NCI-H2171 treated with DMSO at 0.1 percent for 48 hours (cell line): ENCODE measurements at regions not wholly inside any gene's neighbourhood (a gene's known extent, or its start where the extent isn't known, plus 50 kb on each side); places are given as distances from the start of the nearest gene placed in this dataset.

Experiments
- DNase-seq: peaks from one replicate; lab custom pipeline; 2025; lab: John Stamatoyannopoulos, UW

DNA sequence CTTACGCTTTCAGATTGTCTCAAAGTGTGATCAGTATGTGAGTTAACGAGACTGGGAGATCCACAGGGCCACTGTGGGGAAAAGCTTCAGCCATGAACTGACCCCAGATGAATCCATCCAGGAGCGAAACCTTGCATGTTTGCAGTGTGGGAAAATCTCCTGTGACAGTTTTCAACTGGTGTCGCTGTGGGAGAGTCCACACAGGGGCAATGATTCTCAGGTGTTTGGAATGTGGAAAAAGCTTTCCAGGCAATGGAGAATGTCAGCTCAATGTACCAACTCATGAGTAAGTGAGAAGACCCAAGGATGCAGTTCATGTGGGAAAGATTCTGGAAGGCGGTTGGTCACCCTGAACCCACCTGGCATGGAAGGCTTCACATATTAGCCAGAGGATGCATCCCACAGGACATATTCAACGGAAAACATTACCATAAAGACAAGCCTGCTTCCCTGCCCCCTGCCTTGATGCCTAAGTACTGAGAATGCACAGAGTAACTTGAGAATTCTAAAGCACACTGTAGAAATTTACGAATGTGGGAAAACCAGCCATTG, 204.1 kb upstream of the BMPER start:
- DNase-seq, result no peak

DNA sequence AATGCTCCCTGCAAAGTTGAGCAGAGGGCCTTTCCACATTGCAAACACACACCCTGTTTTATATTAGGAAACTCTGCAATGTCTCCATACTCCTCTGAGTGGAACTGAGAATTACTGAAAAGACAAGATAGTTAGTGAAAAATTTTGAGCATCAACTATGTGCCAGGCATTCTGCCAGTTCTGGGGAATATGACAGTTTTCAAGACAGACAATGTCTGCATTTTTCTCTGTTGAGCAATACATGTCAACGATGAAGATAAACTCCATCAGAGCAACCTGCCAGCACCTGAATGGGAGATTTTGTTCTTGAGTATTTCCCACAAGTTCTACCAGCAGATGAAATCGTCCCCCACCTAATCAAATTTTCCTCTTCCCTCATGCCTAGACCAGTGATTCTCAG, 203.4 kb upstream of the BMPER start:
- DNase-seq, result no peak

DNA sequence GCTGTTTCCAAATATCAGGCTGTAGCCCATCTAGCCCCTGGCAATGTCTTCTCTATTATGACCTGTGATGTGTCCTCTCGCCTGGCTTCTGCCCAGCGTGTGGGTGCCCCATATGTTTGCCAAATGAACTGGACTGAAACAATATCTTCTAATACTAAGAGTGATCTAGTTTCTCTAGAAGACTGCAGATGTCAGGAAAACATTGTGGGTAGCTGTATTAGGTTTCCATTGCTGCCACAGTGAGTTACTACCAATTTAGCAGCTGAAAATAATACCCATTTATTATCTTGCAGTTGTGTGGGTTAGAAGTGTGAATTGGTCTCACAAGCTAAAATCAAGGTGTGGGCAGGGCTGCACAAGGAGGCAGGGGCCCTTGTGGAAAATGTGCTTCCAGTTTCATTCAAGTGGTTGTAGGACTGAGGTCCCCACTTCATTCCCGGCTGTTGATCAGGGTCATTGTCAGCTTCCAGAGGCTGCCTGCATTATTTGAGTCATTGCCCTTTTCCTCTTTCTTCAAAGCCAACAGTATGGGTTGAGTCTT, 202.8 kb upstream of the BMPER start:
- peak; percentile 34 for DNase-seq

DNA sequence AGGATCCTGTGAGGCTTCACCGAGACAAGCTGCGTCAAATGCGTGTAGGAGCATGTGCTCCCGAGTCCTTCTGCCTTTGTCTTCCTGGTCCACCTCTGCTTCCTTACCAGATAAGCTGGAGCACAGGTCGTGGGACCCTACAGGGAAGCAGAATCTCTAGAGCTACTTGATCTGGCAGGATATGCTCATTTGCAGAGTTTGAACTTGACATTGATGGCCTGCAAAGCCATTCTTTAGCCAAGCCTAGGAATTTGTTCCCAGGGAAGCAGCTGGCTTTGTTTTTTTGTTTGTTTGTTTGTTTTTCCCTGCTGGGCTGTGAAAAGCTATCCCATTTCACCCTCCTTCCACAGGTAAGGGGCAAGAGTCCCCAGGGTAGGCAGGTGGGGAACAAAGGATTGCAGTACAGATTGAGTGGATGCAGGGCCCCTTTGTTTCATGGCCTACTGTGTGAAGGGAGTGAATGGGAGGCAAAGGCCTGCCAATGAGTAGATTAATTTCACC, 200.0 kb upstream of the BMPER start:
- no peak for DNase-seq

DNA sequence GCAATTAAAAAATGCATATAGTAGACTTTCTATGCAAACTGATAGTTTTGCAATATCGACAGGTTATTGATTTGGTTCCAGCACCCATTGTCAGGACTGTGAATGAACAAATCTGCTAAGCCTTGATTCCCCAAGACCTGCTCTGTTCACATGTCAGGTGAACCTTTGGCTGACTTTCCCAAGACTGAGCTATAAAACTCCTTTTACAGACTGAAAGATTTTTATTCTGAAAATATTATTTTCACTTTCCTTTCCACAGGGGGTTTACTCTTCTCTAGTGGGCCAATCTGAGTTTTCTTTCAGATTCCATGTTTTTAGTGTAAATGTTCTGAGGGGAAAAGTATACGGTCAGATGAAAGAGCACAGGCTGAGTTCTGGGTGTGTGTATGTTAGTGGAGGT, 199.2 kb upstream of the BMPER start:
- DNase-seq, result no peak

DNA sequence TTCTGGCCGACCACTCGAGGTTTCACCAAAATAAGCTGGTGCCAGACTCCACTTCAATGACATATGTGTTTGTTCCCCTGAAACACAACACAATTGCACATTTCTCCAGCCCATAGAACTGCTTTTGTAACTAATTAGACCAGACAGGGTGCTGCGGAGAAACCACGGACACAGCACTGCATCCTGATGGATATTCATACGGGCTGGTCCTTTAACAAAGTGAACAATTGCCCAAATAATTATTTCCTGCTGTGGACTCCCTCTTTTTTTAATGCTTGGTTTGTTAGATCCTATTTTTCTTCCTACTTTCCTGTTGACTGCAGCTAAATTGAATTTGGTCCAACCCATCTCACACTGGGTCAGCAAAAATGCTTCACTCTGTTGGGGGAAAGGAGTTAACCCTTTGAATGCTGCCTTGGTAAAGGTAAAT, 198.6 kb upstream of the BMPER start:
- no peak for DNase-seq

DNA sequence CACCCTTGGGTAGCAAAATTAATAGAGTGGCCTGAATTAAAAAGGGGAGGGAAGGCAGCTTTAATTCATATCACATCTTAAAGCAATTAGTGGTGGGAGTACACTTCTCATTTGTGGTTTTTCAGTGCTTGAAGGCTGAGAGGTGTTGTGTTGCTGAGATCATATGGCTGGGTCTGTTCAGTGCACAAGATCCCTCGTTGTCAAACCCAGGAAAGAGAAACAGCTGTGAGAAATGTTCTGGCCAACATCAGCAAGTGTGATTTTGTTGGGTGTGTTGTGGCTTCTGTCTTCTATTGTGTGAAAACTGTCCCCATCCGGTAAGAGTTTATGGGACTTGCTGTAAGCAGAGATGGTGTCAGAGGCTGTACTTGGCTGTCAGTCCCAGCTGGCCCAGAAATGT, 197.9 kb upstream of the BMPER start:
- no peak for DNase-seq

DNA sequence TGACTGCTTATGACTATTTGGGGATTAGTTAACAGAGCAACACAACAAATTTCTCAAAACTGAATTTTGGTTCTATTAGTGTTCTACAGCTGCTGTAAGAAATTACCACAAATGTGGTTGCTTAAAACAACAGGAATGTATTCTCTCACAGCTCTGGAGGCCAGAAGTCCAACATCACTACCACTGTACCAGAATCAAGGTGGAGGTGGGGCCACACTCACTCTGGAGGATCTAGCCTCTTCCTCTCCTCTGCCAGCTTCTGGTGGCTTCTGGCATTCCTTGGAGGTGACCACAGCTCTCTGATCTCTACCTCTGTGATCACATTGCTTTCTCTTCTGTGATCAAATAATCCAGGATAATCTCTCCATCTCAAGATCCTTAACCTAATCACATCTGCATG, 194.7 kb upstream of the BMPER start:
- no peak for DNase-seq

DNA sequence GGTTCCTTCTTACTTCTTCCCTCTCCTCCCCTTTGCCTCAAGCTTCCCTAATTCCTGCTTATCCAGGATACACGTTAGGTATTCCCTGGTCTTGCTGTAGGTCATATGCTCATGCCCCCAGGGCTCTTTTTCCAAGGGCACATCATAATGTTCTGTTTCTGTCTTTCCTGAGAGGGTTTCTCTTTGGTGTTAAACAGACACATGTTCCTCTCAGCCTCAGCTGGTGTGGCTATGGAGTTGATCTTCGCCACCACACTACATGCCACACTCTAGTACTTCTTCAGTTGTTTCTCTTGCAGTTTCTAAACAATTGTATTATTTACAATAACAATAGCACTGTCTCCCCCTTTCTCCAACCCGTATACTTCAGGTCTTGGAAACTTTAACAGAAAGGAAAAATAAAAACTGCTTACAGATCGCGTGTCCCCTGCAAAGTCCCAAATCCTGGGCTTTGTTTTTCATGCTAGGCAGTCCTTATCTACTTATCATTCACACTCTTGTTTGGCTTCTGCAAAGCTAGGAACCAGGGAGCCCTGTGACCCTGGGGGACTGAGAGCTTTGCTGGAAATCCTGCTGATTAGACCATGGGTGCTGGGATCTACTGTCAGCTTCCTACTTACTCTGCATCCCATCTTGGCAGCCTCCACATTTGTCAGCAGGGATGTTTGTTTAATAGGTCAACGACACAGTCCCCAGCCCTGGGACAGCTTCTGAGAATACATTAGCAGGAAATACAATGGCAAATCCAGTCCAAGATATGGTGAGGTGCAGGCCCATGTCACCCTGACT, 193.9 kb upstream of the BMPER start:
- DNase-seq, result no peak

DNA sequence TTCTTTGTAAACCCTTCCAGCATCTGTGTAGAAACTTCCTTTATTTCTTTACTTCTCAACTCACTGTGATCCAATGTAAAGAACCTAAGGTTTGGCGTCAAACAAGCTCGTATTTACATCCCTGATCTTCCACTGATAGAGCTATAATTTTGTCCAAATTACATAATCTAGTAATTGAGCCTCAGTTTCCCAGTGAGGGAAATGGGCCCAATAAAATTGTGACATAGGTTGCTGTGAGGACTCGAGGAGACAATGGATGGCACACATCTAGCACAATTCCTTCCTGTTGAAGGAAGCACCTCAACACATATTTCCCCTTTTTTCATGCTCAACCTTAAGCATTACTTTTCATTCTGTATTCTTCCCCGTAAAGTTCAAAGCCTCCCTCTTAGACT, 193.3 kb upstream of the BMPER start:
- no peak for DNase-seq

DNA sequence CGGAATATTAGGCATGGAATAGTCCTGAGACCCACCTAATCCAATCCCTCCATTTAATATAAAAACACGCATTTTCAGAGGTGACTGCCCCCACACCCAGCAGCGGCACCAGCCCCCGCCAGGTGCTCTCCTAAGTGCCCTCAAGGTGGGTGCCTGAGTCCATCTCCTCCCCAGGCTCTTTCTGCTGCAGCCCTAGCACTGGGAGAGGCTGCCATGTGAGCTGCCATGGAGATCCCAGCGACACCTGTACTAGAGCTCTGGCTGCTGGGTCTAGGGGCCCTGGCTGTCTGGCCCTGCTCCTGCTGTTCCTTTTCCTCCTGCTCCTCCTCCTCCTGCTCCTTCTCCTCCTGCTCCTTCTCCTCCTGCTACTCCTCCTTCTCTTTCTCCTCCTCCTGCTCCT, 191.1 kb upstream of the BMPER start:
- DNase-seq, result no peak

DNA sequence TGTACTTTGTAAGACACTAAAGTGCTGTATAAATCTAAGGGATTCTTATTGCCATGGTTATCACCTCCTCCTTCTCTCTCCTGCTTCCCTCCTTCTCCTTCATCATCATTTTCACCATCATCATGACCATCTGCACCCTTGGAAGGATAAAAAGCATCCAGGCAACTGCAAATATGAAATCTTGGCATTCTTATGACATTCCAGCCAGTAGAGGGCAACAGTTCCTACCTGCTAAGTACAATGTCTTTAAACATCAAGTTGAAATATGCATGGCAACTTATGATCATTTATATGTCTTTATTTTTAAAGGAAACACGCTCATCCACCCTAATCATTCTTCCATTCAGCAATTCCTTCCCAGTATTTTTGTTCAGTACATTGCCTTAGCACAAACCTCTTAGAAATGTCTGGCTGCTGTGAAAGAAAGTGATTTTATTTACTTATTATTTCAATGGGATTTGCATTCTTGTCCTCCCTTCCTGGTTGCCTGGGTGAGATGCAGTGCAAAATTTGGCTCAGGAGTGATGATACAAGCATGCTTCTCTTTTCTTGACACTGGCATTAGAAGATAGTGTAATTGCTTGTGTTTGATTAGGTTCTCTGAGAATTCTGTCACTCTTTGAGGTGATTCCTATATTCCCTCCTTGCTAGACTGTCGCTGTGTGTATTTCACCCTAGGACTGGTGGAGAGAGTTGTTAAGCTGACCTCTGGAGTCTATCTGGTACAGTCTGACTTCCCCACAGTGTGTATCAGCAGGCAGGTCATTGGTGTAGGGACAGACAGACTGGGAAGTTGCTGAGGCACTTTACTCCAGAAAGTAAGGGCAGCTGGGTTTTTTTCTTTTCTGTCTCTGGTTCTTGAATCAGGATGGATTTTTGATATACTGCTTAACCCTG, 188.5 kb upstream of the BMPER start:
- peak; percentile 37 for DNase-seq

DNA sequence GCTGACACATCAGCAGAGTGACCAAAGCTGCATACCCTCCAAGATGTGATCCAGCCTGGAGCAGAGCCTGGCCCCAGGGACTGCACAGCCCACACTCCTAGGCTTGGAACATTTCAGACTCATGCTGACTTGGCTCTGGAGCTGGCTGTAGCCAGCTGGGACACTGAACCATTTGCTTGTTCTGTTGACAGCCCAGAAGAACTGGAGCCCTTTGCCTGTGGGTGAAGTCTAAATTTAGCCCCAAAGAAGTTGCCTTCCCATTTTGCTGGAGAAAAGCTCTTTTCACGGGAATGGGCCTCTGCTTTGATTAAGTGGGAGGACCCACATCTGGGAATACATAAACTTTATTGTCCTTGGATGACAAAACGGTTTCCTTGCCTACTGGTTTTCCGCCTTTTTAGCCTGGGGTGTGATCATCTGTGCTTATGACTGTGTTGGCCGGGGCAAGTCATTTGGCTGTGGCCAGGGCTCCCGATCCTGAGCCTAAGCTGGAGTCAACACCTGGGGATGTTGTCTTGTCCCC, 186.2 kb upstream of the BMPER start:
- DNase-seq, result no peak

DNA sequence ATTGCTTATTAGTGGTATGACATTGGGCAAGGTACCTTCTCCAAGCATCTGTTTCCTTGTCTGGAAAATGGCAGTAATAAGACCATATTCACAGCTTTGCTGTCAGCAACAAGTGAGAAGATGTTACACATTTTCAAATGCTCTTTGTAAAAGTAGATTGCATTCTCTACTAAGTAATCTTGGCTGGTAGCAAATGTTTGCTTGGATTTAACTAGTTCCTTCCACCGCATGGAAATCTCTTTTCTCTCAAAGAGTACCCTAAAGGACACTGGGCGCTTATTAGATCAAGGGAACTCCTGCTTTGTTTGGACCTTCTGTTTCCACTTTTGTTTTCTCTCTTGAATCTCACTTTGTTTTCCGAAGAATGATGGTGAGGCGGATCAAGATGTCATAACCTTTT, 185.2 kb upstream of the BMPER start:
- DNase-seq, result no peak

DNA sequence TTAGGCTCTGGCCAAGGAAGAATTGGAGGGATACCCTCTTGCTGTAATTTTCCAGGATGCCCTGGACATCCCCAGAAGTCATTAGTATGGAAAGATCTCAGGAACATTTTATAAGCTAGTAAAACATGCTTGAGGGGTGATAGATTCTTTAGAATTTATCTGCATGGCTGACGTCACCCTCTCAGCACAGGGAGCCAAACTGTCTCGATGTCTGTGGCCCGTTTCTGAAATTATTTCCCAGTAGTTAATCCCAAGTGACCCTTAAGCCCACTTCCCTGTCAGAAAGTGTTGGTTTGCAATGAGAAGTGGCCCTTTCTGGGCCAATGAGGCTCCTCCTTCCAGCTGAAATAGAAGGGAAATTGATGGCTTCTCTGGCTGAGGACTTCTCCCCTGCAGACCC, 184.5 kb upstream of the BMPER start:
- no peak for DNase-seq

DNA sequence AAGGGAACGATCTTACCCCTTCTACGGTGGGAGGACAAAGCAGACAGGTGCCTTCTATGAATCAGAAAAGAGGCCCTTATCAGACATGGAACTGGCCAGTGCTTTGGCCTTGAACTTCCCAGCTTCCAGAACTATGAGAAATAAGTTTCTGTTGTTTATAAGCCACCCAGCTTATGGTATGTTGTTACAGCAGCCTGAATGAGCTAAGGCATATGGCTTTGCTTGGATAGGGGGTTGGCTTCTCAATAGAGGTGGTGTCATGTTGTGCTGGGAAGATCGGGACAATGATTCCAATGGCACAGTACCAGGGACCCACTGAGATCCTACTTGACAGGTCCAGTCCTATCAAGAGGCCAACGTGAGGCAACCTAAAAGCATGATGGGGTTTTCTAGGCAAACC, 183.4 kb upstream of the BMPER start:
- DNase-seq, result no peak

DNA sequence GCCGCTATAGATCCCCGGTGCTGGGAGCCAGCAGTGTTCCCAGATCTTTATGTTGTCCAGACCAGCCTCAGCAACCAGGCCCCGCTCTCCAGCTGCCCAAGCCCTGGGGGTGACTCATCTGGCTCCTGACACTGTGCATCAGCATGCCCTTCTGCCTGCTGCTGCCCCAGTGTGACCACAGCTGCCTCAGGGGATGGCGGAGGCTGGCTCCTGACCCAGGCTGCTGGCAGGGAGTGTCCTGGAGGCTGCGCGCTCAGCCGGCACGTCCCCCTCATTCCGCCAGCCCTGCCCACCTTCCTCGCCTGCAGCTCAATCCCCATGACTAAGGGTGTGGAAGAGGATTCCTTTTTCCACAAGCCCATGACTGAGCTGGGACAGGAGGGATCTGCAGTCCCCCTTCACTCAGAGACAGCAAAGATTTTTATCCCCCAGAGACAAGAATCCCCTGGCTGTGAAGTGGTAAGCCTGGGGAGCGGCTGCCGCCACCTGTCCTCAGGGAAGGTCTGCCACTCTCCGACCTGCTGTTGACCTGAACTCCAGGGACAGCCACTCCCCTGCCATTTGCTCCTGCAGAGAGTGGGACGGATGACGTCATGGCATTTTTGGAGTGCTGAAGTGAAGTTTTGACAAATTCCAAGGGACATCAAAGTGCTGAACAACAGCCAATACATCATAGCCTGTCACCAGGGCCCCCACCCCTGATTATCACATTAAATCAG, 182.8 kb upstream of the BMPER start:
- peak; percentile 34 for DNase-seq

DNA sequence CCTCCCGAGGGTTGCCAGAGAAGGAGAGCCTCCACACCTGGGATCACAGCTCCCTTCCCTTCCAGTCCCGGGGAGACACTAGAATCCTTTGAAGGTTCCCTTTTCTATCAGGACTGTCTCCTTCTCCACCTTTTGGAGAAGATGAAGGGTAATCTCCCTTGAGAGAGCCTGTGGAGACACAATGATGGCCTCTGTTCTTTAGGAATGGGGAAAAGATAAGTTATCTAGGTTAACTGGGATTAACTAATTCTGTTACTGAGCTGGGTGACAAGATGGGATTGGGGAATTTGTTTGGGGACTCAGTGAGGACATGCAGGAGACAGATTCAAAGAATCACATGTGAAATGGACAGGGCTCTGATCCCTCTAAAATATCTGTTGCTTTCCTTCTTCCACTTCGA, 181.1 kb upstream of the BMPER start:
- no peak for DNase-seq

DNA sequence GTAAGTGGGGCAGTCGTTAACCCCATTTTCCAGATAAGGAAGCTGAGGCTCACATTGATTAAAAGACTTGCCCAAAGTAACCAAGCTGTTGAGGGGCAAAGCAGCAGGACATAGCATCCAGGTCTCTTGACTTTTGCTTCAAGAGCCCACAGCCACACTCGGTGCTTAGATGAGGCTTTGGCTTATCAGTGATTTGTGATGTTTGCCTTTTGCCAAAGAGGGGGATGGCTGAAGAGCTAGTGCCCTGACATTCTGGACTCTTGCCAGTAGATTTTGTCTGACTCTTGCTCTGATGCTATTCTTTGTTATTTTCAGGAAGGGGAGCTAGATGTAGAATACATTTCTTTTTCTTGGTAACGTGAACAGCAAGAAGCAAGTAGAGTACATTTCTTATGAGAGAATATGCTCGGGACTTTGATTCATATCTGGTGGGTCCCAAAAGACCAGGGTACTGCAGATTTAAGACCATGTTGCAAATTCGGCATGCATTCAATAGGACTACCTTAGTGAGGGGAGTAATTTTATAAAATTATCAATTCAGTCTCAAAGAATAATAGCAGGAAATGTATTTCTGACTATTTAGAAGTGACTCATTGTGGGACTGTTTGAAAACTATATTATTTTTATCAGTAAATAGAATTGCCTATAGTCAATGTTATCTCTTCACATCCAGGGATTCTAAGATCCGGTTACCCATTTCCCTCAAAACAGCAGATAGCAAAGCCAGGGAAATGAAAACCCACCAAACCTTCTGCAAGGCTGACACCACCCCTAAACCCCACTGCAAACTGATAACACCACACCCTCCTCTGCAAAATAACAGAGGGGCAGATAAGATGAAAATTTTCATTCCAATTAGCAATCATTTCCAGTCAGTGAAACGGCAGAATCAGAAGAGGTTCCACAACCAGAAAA, 180.0 kb upstream of the BMPER start:
- no peak for DNase-seq

DNA sequence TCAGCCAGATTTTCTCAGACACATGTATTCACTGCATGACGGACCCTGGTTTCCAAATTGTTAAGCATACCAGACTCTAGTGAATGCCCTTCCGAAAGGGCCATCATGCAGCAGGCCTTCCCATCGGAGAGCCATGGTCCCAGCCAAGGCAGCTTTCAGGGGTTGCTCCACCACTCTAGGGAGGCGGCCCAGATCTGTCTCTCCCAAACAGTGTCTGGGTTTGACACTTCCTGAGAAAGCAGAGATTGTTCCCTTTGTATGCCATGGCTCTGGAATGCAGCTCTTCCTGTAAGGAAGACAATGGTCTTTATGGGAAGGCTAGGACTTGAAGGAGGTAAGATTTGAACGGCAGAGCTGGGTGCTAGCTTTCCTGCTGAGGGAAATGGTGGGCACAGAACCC, 178.8 kb upstream of the BMPER start:
- DNase-seq, result no peak

DNA sequence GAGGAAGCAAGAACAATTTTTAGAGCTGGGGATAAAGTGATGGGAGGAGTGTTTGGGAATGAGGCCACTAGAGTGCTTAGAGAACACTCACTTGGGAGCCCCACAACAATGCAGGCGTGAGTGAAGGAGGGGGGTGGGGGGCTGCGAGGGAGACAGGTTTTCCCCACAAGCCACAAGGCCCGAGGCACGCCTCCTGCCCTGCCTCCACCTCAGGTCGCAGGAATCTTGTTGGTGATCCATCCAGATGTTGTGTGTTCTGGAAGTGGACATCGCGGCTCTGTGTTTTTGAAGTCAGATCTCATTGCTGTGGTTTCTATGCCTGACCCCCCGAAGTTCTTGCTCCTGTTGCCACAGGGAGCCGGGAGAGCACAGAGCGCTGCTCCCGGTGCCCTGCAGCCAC, 178.0 kb upstream of the BMPER start:
- no peak for DNase-seq
